GM19351 (cell line): ENCODE measurements at regions not wholly inside any gene's neighbourhood (a gene's known extent, or its start where the extent isn't known, plus 50 kb on each side); places are given as distances from the start of the nearest gene placed in this dataset.
"Not testable (repeated sequence)": the region's sequence is repeated elsewhere in the genome, so short reads cannot be mapped to it uniquely, and the experiment has no call there.

Experiments used
- ATAC-seq: cut with Tn5 transposase; IDR thresholded peaks from one replicate; pipeline ENCODE4 v1.9.1; 2021; ENCODE audit warnings: mild to moderate bottlenecking, moderate library complexity; ENCODE audit not compliant: unreplicated experiment

DNA sequence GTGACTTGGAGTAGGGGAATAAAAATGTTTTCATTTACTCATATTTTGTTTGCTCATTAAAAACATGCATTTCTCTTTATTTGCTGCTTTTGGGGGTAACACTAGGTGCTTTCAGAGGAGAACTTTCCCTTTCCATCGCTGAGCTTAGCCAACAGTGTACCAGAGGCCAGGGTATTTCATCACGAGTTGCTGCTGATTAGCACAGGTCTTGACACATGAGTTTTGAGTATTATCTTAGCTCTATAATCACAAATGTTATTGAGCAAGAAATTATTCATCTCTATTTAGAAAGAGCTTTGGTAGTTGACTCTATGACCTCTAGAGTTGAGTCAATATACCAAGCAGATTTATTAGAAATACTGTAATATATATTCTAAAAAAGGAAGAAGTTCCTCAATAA is 375.9 kb downstream of the NXPH1 start:
- no peak for ATAC-seq

DNA sequence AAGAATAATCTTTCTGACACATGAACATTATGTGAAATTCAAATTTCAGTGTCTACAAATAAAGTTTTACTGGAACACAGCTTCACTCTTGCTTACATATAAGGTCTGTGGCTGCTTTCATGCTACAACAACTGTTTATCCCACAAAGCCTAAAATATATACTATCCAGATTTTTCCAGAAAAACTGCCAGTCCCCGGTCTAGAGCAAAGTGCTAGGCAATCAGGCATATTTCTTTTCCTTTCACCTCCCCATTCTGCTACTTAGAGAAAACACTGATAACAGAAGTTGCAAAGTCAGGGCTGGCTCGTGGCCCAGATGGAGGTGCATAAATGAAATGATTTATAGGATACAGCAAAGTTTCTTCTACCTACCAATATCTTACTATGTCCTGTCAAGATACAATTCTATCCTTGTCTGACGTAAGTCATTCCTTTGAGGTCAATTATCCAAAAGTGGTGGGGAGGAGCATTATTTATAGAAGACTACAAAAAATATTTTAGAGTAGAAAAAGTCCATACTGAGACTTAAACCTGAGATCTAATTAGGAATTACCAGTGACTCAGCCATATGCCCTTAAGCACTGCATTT is 384.1 kb downstream of the NXPH1 start:
- ATAC-seq, result no peak

GRCh38 chr7:8818406-8818805 is 385.0 kb downstream of the NXPH1 start:
- ATAC-seq, result no peak

DNA sequence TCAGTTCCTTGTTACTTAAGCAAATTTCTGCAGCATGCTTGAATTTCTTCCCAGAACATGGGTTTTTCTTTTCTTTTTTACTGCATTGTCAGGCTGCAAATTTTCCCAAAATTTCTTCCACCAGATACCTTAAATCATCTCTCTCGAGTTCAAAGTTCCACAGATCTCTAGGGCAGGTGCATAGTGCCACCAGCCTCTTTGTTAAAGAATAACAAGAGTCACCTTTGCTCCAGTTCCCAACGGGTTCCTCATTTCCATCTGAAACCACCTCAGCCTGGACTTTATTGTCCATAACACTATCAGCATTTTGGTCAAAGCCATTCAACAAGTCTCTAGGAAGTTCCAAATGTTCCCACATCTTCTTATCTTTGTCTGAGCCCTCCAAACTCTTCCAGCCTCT is 389.2 kb downstream of the NXPH1 start:
- no peak for ATAC-seq

DNA sequence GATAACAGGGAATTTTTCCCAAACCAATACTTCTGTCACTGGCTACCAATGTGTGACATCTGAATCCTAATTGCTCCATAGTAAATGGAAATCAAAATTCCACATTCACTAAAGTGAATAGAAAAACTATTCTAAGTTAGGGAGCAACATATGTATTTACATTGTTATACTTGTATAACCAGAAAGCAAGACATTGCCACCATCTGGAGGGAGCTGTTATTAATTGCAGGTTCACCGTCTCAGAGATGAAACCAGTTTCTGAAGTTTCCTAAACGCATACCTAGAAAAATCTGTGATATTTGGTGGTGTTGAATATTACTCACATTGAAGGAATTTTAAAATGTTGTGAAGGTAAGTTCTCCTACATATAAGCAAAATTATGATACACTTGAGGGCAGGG is 390.1 kb downstream of the NXPH1 start:
- no peak for ATAC-seq

DNA sequence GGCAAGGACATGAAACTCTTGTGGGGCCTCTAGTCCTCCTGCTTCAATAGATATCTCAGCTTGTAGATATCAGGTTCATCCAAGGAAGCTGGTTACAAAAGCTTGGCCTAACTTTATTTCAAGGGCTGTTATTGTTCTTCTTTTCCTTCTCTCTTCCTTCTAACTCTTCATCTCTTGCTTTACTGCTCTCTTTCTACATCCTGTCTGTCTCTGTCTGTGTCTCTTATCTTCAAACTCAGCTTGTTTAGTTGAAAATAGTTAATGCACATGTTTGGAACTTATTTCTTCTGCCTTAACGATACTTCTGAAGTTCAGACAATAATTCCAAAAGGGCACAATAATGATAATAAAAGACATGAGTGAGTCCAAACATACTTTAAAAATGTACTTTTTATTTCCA is 393.9 kb downstream of the NXPH1 start:
- ATAC-seq, result no peak

DNA sequence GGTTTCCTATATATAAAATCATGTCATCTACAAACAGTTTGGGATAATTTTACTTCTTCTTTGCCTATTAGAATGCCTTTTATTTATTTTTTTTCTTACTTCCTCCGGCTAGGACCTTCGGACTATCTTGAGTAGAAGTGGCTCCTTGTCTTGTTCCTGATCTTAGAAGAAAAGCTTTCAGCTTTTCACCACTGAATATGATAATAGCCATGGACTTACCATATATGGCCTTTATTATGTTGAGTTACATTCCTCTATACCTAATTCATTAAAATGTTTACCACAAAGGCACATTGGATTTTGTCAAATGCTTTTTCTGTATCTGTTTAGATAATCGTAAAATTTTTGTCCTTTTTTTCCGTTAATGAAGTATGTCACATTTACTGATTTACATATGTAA is 395.7 kb downstream of the NXPH1 start:
- ATAC-seq, result no peak

- no peak for ATAC-seq
These were observed 398.0 kb downstream of the NXPH1 start for GRCh38 chr7:8831376-8831775.

DNA sequence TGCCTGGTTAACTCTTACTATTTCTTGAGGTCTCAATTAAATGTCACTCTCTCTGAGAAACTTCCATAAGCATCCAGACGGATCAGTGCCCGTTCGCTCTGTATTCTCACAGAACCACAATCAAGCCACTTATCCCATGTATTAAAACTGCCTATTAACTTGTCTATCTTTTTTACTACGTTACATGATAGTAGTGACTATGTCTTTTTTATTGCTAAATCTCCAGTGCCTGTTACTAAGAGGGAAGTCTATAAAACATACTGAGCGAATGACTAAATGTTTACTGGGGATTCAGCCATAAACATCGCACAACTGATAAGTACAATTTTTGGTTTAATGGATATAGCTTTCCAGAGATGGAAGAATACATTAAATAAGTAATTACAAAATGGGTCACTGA is 399.9 kb downstream of the NXPH1 start:
- ATAC-seq, result no peak

DNA sequence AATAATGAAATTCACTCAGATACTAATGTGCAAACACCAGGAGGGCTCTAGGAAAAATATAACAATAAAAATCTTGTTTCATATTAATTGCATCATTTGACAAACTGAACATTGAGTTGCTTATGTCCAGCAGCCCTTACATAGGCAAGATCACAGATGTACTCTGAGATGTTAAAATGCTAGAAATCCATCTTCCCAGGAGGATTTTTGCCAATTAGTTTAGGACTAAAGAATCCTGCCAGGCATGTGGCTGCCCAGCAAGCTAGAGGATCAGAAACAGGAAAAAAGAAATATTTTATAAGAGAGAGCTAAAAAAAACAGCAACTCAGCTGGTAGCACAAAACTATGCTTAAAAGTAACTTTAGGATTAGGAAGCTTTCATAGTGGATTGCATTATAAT is 407.8 kb downstream of the NXPH1 start:
- no peak for ATAC-seq

DNA sequence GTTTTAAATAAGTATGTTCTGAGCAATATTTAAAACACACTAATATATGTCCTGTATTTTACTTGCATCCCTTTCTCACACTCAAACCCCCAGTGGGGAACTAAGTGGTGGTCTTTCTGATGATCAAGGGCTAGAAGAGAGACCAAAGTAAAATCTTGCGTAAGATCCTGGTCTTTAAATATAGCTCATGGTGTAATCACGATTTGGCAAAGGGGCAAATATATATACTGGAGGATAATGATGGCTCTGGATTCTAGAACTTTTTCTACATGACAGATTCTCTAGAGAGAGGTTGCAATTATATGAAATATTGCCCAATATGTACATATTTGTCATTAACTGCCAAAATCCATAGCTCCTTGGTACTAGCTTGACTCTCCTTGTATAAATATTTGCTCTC is 438.3 kb downstream of the NXPH1 start:
- no peak for ATAC-seq

DNA sequence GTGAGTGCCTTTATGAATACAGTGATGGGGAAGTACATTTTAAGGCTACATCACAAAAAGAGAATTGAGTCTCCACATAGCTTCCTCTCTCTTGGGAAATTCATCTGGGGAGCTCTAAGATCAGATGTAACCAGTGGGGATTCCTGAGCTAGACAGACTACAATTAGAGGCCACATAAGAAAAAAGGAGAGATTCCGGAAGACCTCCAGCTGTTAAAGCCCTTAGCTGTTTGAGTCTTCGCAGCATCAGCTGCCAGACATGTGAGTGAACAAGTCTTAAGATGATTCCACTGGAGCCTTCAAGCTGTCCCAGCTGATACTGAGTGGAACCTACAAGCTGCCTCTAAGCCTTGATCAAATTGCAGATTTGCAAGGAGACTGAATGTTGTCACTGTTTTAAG is 448.5 kb downstream of the NXPH1 start:
- no peak for ATAC-seq

DNA sequence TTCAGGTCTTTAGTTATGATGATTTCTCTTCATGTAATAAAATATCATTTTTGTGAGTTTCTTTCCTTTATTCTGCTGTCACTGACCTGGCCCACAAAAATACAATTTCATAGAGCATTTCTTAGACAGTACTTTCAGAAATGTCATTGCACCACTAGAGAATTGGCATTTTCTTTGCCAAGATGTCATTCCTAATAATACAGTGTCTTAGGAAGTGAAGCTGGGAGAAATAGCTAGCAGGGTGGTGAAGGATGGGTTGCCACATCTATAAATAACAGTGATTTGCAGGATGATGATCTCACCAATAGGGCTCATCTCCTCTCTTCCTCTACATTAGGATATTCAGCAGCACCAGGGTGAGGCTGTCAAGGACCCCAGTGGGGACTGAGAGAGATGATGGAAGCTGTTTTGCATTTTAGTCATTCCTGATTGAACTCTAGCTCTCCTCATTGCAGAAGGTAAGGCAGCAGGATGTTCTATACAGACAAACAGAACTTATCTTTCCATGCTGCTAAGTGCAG is 452.1 kb downstream of the NXPH1 start:
- ATAC-seq, result no peak

DNA sequence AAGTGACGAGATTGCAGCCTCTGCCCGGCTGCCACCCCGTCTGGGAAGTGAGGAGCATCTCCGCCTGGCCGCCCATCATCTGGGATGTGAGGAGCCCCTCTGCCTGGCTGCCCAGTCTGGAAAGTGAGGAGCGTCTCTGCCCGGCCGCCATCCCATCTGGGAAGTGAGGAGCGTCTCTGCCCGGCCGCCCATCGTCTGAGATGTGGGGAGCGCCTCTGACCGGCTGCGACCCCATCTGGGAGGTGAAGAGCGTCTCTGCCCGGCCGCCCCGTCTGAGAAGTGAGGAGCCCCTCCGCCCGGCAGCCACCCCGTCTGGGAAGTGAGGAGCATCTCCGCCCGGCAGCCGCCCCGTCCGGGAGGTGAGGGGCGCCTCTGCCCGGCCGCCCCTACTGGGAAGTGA is 456.9 kb downstream of the NXPH1 start:
- ATAC-seq, result not testable (repeated sequence)

DNA sequence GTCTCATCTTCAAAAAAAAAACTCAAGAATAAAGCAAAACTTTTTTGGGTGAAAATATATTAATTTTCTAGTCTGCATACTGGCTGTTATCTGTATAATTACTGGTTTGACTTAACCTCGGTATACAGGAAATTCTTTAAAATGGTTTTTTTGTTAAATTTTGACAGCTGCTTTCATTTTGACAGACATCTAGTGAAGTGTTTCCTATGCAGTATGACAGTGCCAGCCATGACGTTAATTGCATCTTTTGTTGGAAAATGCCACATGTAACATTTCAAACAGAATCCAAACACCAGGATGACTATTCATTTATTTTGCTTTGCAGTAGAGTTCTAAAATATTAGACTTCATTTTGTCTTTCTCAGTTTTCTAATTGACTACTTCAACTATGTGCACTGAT is 460.4 kb downstream of the NXPH1 start:
- no peak for ATAC-seq

GRCh38 chr7:8906396-8907075 is 473.1 kb downstream of the NXPH1 start:
- ATAC-seq, result no peak

DNA sequence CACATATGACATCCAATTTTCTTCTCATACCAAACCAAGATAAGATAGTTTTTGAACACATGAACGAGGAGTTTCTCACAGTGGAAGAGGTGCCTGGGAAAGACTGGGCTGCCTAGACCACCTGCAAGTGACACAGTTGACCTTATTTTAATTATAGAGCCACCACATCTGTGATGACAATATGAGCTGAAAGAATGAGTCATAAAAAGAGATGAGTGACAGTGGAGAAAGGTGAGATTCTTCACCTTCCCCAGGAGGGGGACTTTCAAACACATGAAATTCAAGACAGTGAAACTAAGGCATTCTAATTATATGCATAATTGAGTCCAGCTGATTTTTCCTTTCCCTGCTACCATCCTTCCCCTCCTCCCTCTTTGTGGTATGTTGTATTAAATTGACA is 475.5 kb downstream of the NXPH1 start:
- no peak for ATAC-seq

DNA sequence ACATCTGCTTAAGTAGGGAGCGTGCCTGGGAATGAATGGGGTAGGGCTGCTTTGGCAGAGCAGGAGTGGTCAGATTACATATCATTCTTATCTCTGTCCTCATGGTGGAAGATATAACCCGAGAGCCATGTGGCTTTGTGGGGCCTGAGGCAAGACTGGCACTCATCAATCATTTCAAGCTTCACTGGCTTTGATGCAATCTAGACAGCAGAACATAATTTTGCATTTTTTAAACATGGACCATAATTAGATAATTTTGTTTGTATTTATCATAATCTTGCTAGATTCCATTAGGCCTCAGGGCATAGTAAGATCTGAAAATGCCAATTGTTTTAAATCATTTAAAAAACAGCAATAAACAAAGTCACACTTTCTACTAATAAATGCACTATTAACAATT is 480.3 kb downstream of the NXPH1 start:
- ATAC-seq, result no peak

DNA sequence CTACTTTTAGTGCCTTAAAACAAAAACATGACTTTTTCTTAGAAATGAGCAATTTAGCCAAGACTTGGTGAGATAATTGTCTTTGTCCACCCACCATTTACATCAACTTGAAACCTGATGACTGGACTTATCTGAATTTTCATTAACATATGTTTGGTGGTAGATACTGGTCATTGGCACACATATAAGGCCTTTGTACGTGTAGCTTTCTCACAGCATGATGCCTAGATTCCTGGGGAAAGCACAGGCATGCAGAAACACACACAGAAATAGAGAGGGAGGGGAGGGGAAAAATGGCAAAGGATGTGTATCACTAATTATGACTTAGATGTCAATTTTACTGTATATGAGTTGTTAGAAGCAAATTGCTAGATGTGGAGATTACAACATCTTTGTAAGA is 488.4 kb downstream of the NXPH1 start:
- no peak for ATAC-seq

DNA sequence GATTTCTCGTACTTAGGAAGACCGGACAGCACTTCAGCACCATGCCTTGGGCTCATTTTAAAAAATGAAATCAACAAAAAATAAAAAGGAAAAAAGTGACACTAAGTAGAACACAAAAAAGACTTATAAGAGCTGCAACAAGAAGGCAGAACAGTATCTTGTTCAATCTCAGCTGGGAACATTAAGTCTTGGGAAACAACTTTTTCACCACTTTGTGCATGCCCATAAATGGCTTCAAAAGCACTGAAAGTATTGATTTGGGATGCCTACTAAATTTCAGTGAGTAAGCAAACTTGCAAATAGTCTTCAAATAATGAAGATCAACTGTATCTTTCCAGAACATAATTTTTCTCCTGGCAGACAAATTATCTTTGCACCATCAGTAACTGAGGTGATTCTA is 489.3 kb downstream of the NXPH1 start:
- ATAC-seq, result no peak

DNA sequence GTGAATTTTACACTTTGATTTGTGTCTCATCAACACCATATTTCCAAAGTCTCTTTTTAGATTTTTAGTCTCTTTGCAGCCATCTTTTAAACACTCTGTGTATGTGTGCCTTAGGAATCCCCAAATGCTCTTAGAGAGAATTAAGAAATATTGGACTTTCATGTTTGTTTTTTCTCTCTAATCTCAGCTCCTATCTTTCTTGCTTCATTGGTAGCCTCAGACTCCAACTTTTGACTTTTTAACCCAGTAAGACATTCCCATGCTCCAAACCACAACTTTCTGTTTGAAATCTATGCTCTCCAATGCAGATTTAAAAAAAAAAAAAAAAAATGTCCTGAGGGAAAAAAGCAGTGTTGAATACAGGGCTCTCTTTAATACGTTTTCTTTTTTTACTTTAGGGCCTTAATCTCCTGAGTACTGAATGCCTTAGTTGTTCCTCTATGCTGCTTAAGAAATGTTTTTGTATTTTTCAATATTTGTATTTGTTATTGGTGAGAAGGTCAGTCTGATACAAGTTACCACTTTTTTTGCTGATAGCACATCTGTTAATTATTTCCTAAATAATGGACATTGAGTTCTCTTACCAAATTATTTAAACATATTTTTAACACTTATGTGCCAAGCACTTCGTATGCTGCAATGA is 489.9 kb downstream of the NXPH1 start:
- no peak for ATAC-seq

DNA sequence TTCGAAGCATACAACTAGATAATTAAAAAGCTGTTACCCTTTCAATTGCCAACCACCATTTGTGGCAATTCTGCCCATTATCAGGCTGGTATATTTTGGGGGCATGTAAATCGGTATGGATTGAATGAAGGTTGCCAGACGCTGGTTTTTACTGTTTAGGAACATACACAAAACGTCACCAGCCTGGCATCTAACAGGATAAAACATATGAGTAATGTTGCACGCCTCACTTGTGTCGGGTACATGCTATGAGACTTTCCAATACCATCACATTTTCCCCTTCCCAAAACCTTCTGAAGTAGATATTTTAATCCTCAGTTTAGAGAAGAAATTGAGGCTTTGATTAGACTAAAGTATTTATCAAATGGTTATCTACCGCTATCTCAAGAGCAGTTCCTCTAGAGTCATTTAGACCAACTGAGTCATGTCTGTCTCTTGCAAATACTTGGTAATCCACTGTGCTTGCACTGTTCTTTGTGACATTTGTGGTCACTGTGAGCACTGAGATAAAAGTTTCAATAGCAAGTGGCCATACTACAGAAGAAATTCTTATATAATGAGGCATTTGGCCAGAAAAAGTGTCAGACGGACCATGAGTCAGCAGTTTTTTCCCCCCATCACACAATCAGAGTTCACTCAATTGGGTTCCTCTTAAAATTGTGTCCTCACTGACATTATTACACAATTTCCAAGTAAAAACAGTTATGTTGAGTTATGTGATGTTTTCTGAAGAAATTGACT is 498.7 kb downstream of the NXPH1 start:
- no peak for ATAC-seq
